ENCODE measurements at regions not wholly inside any gene's neighbourhood (a gene's known extent, or its start where the extent isn't known, plus 50 kb on each side); places are given as distances from the start of the nearest gene placed in this dataset.

DNA sequence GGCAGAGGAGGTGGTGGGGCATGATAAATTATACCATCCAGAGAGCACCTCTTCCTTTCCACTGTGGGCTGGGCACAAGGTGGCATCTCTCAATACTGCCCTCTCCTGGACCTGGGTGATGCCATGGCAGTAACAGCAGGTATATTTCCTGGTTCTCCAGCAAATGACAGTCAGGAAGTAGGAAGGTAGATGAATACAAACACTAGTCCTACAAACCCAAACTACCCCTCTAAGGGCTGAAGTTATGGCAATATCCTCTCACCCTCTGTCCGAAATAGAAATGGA is 1004.9 kb downstream of the KCNMA1 start:
- 70% methylated on average over 1 of the region's 1 CpG; no CpG with 5 or more reads in 1 of the 2 experiments for WGBS, 2 experiments (ENCODE audit: extremely low coverage in 1 of 2, insufficient coverage in 1 of 2, insufficient read length in 1 of 2, insufficient replicate concordance in 2 of 2, low coverage in 1 of 2, low lambda C conversion rate in 2 of 2, missing lambda C conversion rate in 1 of 2)
- Histone ChIP-seq H2AK5ac (ENCODE audit: low read depth, low read length) (no peak overlapping the region), H3K79me1 (ENCODE audit: low read depth, low read length) (no peaks in the 10 kb centered on the region), H2BK120ac (replicated peaks; ENCODE audit: low read depth, low read length) (no peak overlapping the region), H4K91ac (replicated peaks; ENCODE audit: insufficient read length, low read length) (no peak overlapping the region), H3K14ac (ENCODE audit: insufficient read length) (no peak overlapping the region), H4K5ac (ENCODE audit: insufficient read length, low read depth, low read length) (no peak overlapping the region), H3K27me3 (replicated peaks in 1 of 4; ENCODE audit: control insufficient read depth in 3 of 4, extremely low read depth in 1 of 4, insufficient read depth in 3 of 4, low read length in 3 of 4) (no peaks in the 10 kb centered on the region), H3K9ac (replicated peaks in 1 of 4; ENCODE audit: extremely low read depth in 1 of 4, low read depth in 3 of 4, low read length in 3 of 4) (no peak overlapping the region), H4K8ac (ENCODE audit: extremely low read depth, insufficient read depth, low read length) (no peak overlapping the region), H3K9me3 (ENCODE audit: insufficient read depth in 2 of 2, low read depth in 1 of 2, low read length in 1 of 2) (no peaks in the 10 kb centered on the region), H2BK5ac (ENCODE audit: low read depth, low read length) (no peak overlapping the region), H3K4me1 (replicated peaks in 1 of 4; ENCODE audit: control insufficient read depth in 3 of 4, insufficient read depth in 4 of 4, low read length in 3 of 4) (peaks cover 0 to 4% (median 1%) of the 10 kb centered on the region in 4 experiments; a peak in 1 of 7 replicates), H2AFZ (ENCODE audit: low read length) (peak overlapping the region; percentile 92; the same call in 1 of the 2 replicates), H3K56ac (replicated peaks; ENCODE audit: insufficient read length, low read depth, low read length) (no peak overlapping the region), H3K18ac (ENCODE audit: extremely low read depth, low read length) (no peak overlapping the region), H3K27ac (ENCODE audit: low read depth, low read length) (no peak overlapping the region), H2BK12ac (ENCODE audit: low read depth, low read length) (no peak overlapping the region), H3K79me2 (ENCODE audit: control insufficient read depth in 1 of 2, insufficient read depth in 2 of 2, low read length in 2 of 2) (no peaks in the 10 kb centered on the region), H3K23ac (ENCODE audit: insufficient read length) (no peak overlapping the region), H3K4me3 (ENCODE audit: extremely low read depth in 1 of 4, insufficient read depth in 2 of 4, low read depth in 3 of 4, low read length in 4 of 4) (peak overlapping the region in 3 of 4 experiments; percentile 2 to 50 (median 15); a peak in 5 of 8 replicates), H2BK15ac (ENCODE audit: low read length) (no peak overlapping the region), H2BK20ac (ENCODE audit: low read length) (no peak overlapping the region), H3K4me2 (ENCODE audit: insufficient read depth in 1 of 2, low read depth in 2 of 2, low read length in 2 of 2) (peak overlapping the region; percentile 56 to 73), H3K4ac (replicated peaks; ENCODE audit: insufficient read length, low read depth, low read length) (no peak overlapping the region), H3K23me2 (ENCODE audit: low read depth, low read length) (no peaks in the 10 kb centered on the region), H4K20me1 (replicated peaks in 1 of 2; ENCODE audit: control insufficient read depth in 1 of 2, insufficient read depth in 2 of 2, low read length in 2 of 2) (no peaks in the 10 kb centered on the region), H3K36me3 (ENCODE audit: control insufficient read depth in 2 of 4, insufficient read depth in 4 of 4, low read length in 3 of 4) (no peaks in the 10 kb centered on the region)
- POLR2A ChIA-PET (ENCODE audit: partially characterized antibody), result no interaction called here
- FAIRE-seq, result peak; percentile 76
- peak; percentile 36 to 55 for TF ChIP-seq RAD21 (IDR thresholded peaks at IDR 0.05 in 1 of 2, conservative IDR thresholded peaks at IDR 0.05 in 1 of 2; ENCODE audit: low read depth in 2 of 2, low read length in 2 of 2)
- TF ChIP-seq, protein P1, sequence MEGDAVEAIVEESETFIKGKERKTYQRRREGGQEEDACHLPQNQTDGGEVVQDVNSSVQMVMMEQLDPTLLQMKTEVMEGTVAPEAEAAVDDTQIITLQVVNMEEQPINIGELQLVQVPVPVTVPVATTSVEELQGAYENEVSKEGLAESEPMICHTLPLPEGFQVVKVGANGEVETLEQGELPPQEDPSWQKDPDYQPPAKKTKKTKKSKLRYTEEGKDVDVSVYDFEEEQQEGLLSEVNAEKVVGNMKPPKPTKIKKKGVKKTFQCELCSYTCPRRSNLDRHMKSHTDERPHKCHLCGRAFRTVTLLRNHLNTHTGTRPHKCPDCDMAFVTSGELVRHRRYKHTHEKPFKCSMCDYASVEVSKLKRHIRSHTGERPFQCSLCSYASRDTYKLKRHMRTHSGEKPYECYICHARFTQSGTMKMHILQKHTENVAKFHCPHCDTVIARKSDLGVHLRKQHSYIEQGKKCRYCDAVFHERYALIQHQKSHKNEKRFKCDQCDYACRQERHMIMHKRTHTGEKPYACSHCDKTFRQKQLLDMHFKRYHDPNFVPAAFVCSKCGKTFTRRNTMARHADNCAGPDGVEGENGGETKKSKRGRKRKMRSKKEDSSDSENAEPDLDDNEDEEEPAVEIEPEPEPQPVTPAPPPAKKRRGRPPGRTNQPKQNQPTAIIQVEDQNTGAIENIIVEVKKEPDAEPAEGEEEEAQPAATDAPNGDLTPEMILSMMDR (IDR thresholded peaks at IDR 0.05; ENCODE audit: control extremely low read depth in 1 of 3, insufficient read depth in 1 of 3, low read depth in 1 of 3, low read length in 3 of 3), result peak; percentile 52 to 78 (median 69)
- no peak for TF ChIP-seq SP2 (IDR thresholded peaks at IDR 0.05; ENCODE audit: low read length)
- CTCF ChIA-PET (ENCODE audit: partially characterized antibody), result interaction anchor here (0.9 to 1.7 kb wide), 7 partner anchors 8 to 352 kb away, joined by 3 to 5 read pairs (median 3); no protein-coding TSS in a partner anchor
- no peak for DNase-seq (ENCODE audit: low read depth in 1 of 2, low spot score in 2 of 2)
